ENCODE measurements at regions not wholly inside any gene's neighbourhood (a gene's known extent, or its start where the extent isn't known, plus 50 kb on each side); places are given as distances from the start of the nearest gene placed in this dataset.

GRCh38 chr10:71046747-71047146, 158.4 kb upstream of the PCBD1 start:
- no peak for TF ChIP-seq EZH2 (IDR thresholded peaks at IDR 0.05; ENCODE audit: insufficient read depth, poor library complexity, severe bottlenecking)
- TF ChIP-seq EZH2phosphoT487 (IDR thresholded peaks at IDR 0.05; ENCODE audit: insufficient read depth, low read depth): no peak
